HFF-Myc (cell line): ENCODE measurements at regions not wholly inside any gene's neighbourhood (a gene's known extent, or its start where the extent isn't known, plus 50 kb on each side); places are given as distances from the start of the nearest gene placed in this dataset.

Source experiments
- DNase-seq: peaks from one replicate; pipeline ENCODE4 v3.0.0-alpha.2; 2011; ENCODE audit warnings: low read depth; ENCODE audit errors: extremely low read depth
- H3K4me3 ChIP-seq: replicated peaks from 2 replicates; pipeline ENCODE4 v1.5.1; 2011; ENCODE audit warnings: low read depth, mild to moderate bottlenecking, control low read depth, low read length
- CTCF ChIP-seq: IDR thresholded peaks from 2 replicates; pipeline ENCODE4 v1.5.1; 2012; ENCODE audit warnings: mild to moderate bottlenecking, low read depth, low read length, control low read depth; ENCODE audit errors: missing control alignments

DNA sequence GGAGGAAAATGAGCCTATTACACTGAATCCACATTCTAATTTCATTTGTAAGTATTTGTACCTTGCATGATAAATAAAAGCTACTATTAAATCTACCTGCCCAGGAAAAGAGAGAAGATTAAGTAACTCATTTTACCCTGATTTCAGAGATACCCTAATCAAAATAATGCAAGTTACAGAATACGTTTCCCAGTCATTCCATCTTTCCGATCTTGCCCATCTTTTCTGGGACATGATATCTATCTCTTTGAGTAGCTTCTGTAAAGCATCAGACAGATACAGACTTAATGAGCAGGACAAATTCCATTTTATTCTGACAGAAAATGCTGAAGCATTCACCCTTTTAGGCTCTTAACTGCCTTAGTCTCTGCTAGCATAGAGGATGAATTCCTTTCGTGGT is 56.6 kb downstream of the SPRY2 start:
- no peak for TF ChIP-seq CTCF
- no peak overlapping the region for H3K4me3 ChIP-seq
- no peak for DNase-seq

GRCh38 chr13:80278706-80279105 is 62.2 kb downstream of the SPRY2 start:
- H3K4me3 ChIP-seq, result no peak overlapping the region
- DNase-seq, result no peak
- TF ChIP-seq CTCF, result no peak

GRCh38 chr13:80276371-80277289 is 64.3 kb downstream of the SPRY2 start:
- no peak for TF ChIP-seq CTCF
- DNase-seq, result no peak
- no peak overlapping the region for H3K4me3 ChIP-seq

DNA sequence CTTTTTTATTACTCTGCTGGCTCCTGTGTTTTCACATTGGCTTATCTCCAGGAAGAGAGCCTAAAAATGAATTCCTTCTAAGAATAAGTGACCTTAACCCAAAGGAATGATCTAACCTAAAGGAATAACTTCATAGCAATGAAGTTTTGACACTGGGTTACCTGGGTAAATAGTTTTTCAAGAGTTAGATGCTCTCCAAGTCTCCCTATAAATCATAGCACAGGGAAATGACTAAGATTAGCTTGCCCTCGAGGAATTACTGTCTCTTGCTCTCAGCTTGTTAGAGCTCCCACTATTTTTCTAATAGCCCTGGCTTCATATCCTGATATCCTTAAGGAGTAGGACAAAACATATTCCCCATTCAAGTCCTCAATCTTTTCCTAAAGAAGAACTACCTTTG is 66.3 kb downstream of the SPRY2 start:
- DNase-seq, result no peak
- TF ChIP-seq CTCF, result no peak
- no peak overlapping the region for H3K4me3 ChIP-seq

DNA sequence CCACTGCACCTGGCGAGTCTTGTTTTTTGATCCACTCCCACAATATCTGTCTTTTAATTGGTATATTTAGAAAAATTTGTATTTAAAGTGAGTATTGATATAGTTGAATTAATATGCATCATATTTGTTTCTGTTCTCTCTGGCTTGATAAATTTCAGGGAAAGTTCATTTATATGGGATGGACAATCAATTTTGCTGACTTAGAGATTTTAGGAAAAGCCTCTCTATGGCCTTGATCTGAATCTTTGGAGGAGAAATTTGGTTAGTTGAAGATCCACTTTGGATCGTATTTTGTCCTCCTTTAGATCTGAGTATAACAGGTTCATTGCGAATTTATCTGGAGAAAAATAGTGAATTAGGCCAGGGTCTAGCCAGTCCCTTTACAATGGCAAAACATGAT is 67.2 kb downstream of the SPRY2 start:
- H3K4me3 ChIP-seq, result no peak overlapping the region
- DNase-seq, result no peak
- no peak for TF ChIP-seq CTCF

- no peak for DNase-seq
- H3K4me3 ChIP-seq, result no peak overlapping the region
- TF ChIP-seq CTCF, result no peak
These were observed 75.6 kb downstream of the SPRY2 start for GRCh38 chr13:80265348-80265747.
